ENCODE measurements at regions not wholly inside any gene's neighbourhood (a gene's known extent, or its start where the extent isn't known, plus 50 kb on each side); places are given as distances from the start of the nearest gene placed in this dataset.

- no peak for DNase-seq (ENCODE audit: low read depth)
- no peak overlapping the region for H3K4me3 ChIP-seq (ENCODE audit: low read depth, low read length)
- TF ChIP-seq MYC (IDR thresholded peaks at IDR 0.05; ENCODE audit: low read depth, low read length) = no peak
- no peak for TF ChIP-seq MAX (IDR thresholded peaks at IDR 0.05; ENCODE audit: low read depth, low read length)
- TF ChIP-seq CTCF (IDR thresholded peaks at IDR 0.05; ENCODE audit: low read depth, low read length) = no peak
- TF ChIP-seq POLR2A (IDR thresholded peaks at IDR 0.05; ENCODE audit: extremely low read depth, insufficient read length) = no peak
Measured at GRCh38 chr1:200316148-200316803, 93.6 kb downstream of the ZNF281 start.

- no peak for DNase-seq (ENCODE audit: low read depth)
- H3K4me3 ChIP-seq (ENCODE audit: low read depth, low read length) = no peak overlapping the region
- TF ChIP-seq POLR2A (IDR thresholded peaks at IDR 0.05; ENCODE audit: extremely low read depth, insufficient read length) (no peak), CTCF (IDR thresholded peaks at IDR 0.05; ENCODE audit: low read depth, low read length) (no peak), MYC (IDR thresholded peaks at IDR 0.05; ENCODE audit: low read depth, low read length) (no peak), MAX (IDR thresholded peaks at IDR 0.05; ENCODE audit: low read depth, low read length) (no peak)
Measured at GRCh38 chr1:200314085-200314750, 95.6 kb downstream of the ZNF281 start.

GRCh38 chr1:200311256-200311655 lies 98.6 kb downstream of the ZNF281 start:
- no peak for TF ChIP-seq CTCF (IDR thresholded peaks at IDR 0.05; ENCODE audit: low read depth, low read length)
- no peak for TF ChIP-seq POLR2A (IDR thresholded peaks at IDR 0.05; ENCODE audit: extremely low read depth, insufficient read length)
- no peak for TF ChIP-seq MAX (IDR thresholded peaks at IDR 0.05; ENCODE audit: low read depth, low read length)
- no peak for TF ChIP-seq MYC (IDR thresholded peaks at IDR 0.05; ENCODE audit: low read depth, low read length)
- peak; percentile 12 for DNase-seq (ENCODE audit: low read depth)

GRCh38 chr1:200310824-200311223 lies 99.0 kb downstream of the ZNF281 start:
- no peak overlapping the region for H3K4me3 ChIP-seq (ENCODE audit: low read depth, low read length)
- TF ChIP-seq POLR2A (IDR thresholded peaks at IDR 0.05; ENCODE audit: extremely low read depth, insufficient read length) (no peak), MAX (IDR thresholded peaks at IDR 0.05; ENCODE audit: low read depth, low read length) (no peak), MYC (IDR thresholded peaks at IDR 0.05; ENCODE audit: low read depth, low read length) (no peak), CTCF (IDR thresholded peaks at IDR 0.05; ENCODE audit: low read depth, low read length) (no peak)
- no peak for DNase-seq (ENCODE audit: low read depth)

More at GRCh38 chr1:200311256-200311655, 98.6 kb downstream of the ZNF281 start:
- no peak overlapping the region for H3K4me3 ChIP-seq (ENCODE audit: low read depth, low read length)

GRCh38 chr1:200307755-200308066 lies 102.1 kb downstream of the ZNF281 start:
- TF ChIP-seq POLR2A (IDR thresholded peaks at IDR 0.05; ENCODE audit: extremely low read depth, insufficient read length) (no peak), MYC (IDR thresholded peaks at IDR 0.05; ENCODE audit: low read depth, low read length) (no peak), CTCF (IDR thresholded peaks at IDR 0.05; ENCODE audit: low read depth, low read length) (no peak), MAX (IDR thresholded peaks at IDR 0.05; ENCODE audit: low read depth, low read length) (no peak)

More at GRCh38 chr1:200307755-200308066, 102.1 kb downstream of the ZNF281 start:
- H3K4me3 ChIP-seq (ENCODE audit: low read depth, low read length) = no peak overlapping the region
- no peak for DNase-seq (ENCODE audit: low read depth)
